NCI-H2196 treated with DMSO at 0.1 percent for 48 hours (cell line): ENCODE measurements at regions not wholly inside any gene's neighbourhood (a gene's known extent, or its start where the extent isn't known, plus 50 kb on each side); places are given as distances from the start of the nearest gene placed in this dataset.

Experiments
- DNase-seq: peaks from one replicate; lab custom pipeline; 2025; ENCODE audit not compliant: unreplicated experiment; lab: John Stamatoyannopoulos, UW

- DNase-seq: no peak
These were observed 132.9 kb downstream of the BAMBI start for GRCh38 chr10:28810057-28810870.

- no peak for DNase-seq
These were observed 134.5 kb downstream of the BAMBI start for GRCh38 chr10:28811639-28812349.

GRCh38 chr10:28812384-28813372 lies 135.4 kb downstream of the BAMBI start:
- no peak for DNase-seq

- DNase-seq: no peak
These were observed 138.4 kb downstream of the BAMBI start for GRCh38 chr10:28815681-28816080.

GRCh38 chr10:28822719-28823464 lies 145.6 kb downstream of the BAMBI start:
- DNase-seq: no peak

- no peak for DNase-seq
These were observed 146.3 kb downstream of the BAMBI start for GRCh38 chr10:28823501-28824075.

GRCh38 chr10:28833313-28833712 lies 156.0 kb downstream of the BAMBI start:
- no peak for DNase-seq

GRCh38 chr10:28836435-28836743 lies 159.1 kb downstream of the BAMBI start:
- DNase-seq: no peak

GRCh38 chr10:28837613-28838390 lies 160.5 kb downstream of the BAMBI start:
- no peak for DNase-seq

GRCh38 chr10:28838908-28839307 lies 161.6 kb downstream of the BAMBI start:
- no peak for DNase-seq

GRCh38 chr10:28839600-28840007 lies 162.3 kb downstream of the BAMBI start:
- peak; percentile 44 for DNase-seq

- no peak for DNase-seq
These were observed 162.9 kb downstream of the BAMBI start for GRCh38 chr10:28840202-28840601.

- no peak for DNase-seq
These were observed 163.7 kb downstream of the BAMBI start for GRCh38 chr10:28840971-28841370.

- no peak for DNase-seq
These were observed 164.3 kb downstream of the BAMBI start for GRCh38 chr10:28841625-28842024.

GRCh38 chr10:28842321-28842720 lies 165.0 kb downstream of the BAMBI start:
- DNase-seq: no peak

GRCh38 chr10:28845009-28845682 lies 167.8 kb downstream of the BAMBI start:
- DNase-seq: no peak

- no peak for DNase-seq
These were observed 172.0 kb downstream of the BAMBI start for GRCh38 chr10:28849309-28849708.

- DNase-seq: no peak
These were observed 172.5 kb downstream of the BAMBI start for GRCh38 chr10:28849821-28850220.

- no peak for DNase-seq
These were observed 173.5 kb downstream of the BAMBI start for GRCh38 chr10:28850784-28851183.
